Transverse colon (tissue), 4 donors: ENCODE measurements at regions not wholly inside any gene's neighbourhood (a gene's known extent, or its start where the extent isn't known, plus 50 kb on each side); places are given as distances from the start of the nearest gene placed in this dataset.

ENCODE experiments used
- DNase-seq: peaks from one replicate; pipeline ENCODE4 v3.0.0-alpha.2; 2019
- H3K27ac ChIP-seq, 4 donors: fragments of 200-600 bp; sonication (generic); 2 replicates each; pipeline ENCODE4 v1.5.1; 2016 to 2018; ENCODE audit warnings: inconsistent platforms in 4 of 4
- H3K27me3 ChIP-seq: fragments of 200-600 bp; sonication (generic); 2 replicates; pipeline ENCODE4 v1.5.1; 2017; ENCODE audit warnings: inconsistent platforms
- H3K36me3 ChIP-seq, 4 donors: fragments of 200-600 bp; sonication (generic); 2 replicates each; pipeline ENCODE4 v1.5.1; 2017 to 2019; ENCODE audit warnings: inconsistent platforms in 4 of 4
- H3K4me1 ChIP-seq, 4 donors: fragments of 200-600 bp; sonication (generic); 2 replicates each; pipeline ENCODE4 v1.5.1; 2017 to 2020; ENCODE audit warnings: inconsistent platforms in 4 of 4
- H3K4me3 ChIP-seq, 4 donors: fragments of 200-600 bp; sonication (generic); 1 replicate in 1 of 4; 2 replicates in 3 of 4; pipeline versions ENCODE4 v1.5.1 to v1.6.1; 2017 to 2019; ENCODE audit warnings: inconsistent platforms in 4 of 4
- H3K9me3 ChIP-seq, 2 donors: fragments of 200-600 bp; sonication (generic); 2 replicates each; pipeline ENCODE4 v1.5.1; 2017 to 2019; ENCODE audit warnings: inconsistent platforms in 2 of 2
- CTCF ChIP-seq, 5 experiments: fragments of 200-600 bp in 3 of 5; fragments of 450-650 bp in 2 of 5; sonication (generic) in 3 of 5; IDR thresholded peaks; 1 replicate in 2 of 5; 2 replicates in 3 of 5; pipeline ENCODE4 v1.5.1; 2016 to 2017; ENCODE audit warnings: antibody characterized with exemption in 5 of 5, inconsistent platforms in 3 of 5, mild to moderate bottlenecking in 2 of 5, moderate library complexity in 1 of 5
- EP300 ChIP-seq: sonication (generic); formaldehyde crosslinking; IDR thresholded peaks from one replicate; pipeline ENCODE4 v1.6.1; 2017; ENCODE audit warnings: antibody characterized with exemption, low read depth
- POLR2A ChIP-seq: fragments of 450-650 bp; IDR thresholded peaks from one replicate; pipeline ENCODE4 v1.6.1; 2016; ENCODE audit warnings: antibody characterized with exemption, mild to moderate bottlenecking, moderate library complexity
- POLR2AphosphoS5 ChIP-seq, 3 donors: sonication (generic); formaldehyde crosslinking; IDR thresholded peaks; one replicate each; pipeline ENCODE4 v1.6.1; 2016; ENCODE audit warnings: antibody characterized with exemption in 3 of 3
- WGBS, 2 donors: methylation state at CpG; one replicate each; pipeline ENCODE4 v1.1.5; 2018; ENCODE audit warnings: low coverage in 1 of 2; 5-methylcytosine and 5-hydroxymethylcytosine counted together
- in situ Hi-C, 4 donors: fragments of 200-750 bp; cut with MboI; loops; one replicate each; pipeline versions ENCODE4 v1.15.0 to v1.15.1; 2017; ENCODE audit warnings: low sequenced_read_pairs in 3 of 4, low pct_ligation_motif_present in 1 of 4, low pct_unique_long_range_greater_than_20kb in 1 of 4
- intact Hi-C: fragments of 100-400 bp; cut with DNase I; formaldehyde crosslinking; loops from one replicate; pipeline ENCODE4 v1.15.1; 2023; ENCODE audit warnings: low total_unique reads

GRCh38 chr1:60562740-60563139, 489.2 kb upstream of the C1orf87 start:
- no peak overlapping the region for H3K27ac ChIP-seq
- H3K27me3 ChIP-seq = no peaks in the 10 kb centered on the region
- WGBS, 2 donors = 76 to 85% methylated on average over 5 of the region's 5 CpGs
- intact Hi-C loops = no loop called here
- in situ Hi-C loops = no loop called here
- H3K4me1 ChIP-seq = no peaks in the 10 kb centered on the region
- H3K36me3 ChIP-seq = no peaks in the 10 kb centered on the region
- no peak overlapping the region for H3K4me3 ChIP-seq
- no peak for DNase-seq
- no peak for TF ChIP-seq POLR2A
- no peak for TF ChIP-seq CTCF (IDR thresholded peaks at IDR 0.05)
- TF ChIP-seq POLR2AphosphoS5 (IDR thresholded peaks at IDR 0.05) = no peak
- no peak for TF ChIP-seq EP300
- no peaks in the 10 kb centered on the region for H3K9me3 ChIP-seq

- Histone ChIP-seq H3K27ac (no peak overlapping the region), H3K4me3 (no peak overlapping the region), H3K4me1 (no peaks in the 10 kb centered on the region), H3K9me3 (no peaks in the 10 kb centered on the region), H3K27me3 (no peaks in the 10 kb centered on the region), H3K36me3 (no peaks in the 10 kb centered on the region)
- TF ChIP-seq CTCF (IDR thresholded peaks at IDR 0.05) (no peak), POLR2AphosphoS5 (IDR thresholded peaks at IDR 0.05) (no peak), POLR2A (no peak), EP300 (no peak)
- 91 to 93% methylated on average over 3 of the region's 3 CpGs for WGBS, 2 donors
- in situ Hi-C loops (no loop called here), intact Hi-C loops (no loop called here)
- DNase-seq = no peak
Measured at GRCh38 chr1:60560701-60561100, 487.1 kb upstream of the C1orf87 start.

GRCh38 chr1:60558236-60558635, 484.7 kb upstream of the C1orf87 start:
- Histone ChIP-seq H3K9me3 (no peaks in the 10 kb centered on the region), H3K4me1 (no peaks in the 10 kb centered on the region), H3K27ac (no peak overlapping the region), H3K27me3 (no peaks in the 10 kb centered on the region), H3K36me3 (no peaks in the 10 kb centered on the region), H3K4me3 (no peak overlapping the region)
- in situ Hi-C loops = no loop called here
- DNase-seq = no peak
- intact Hi-C loops = no loop called here
- no peak for TF ChIP-seq CTCF (IDR thresholded peaks at IDR 0.05)
- TF ChIP-seq EP300 = no peak
- TF ChIP-seq POLR2AphosphoS5 (IDR thresholded peaks at IDR 0.05) = no peak
- TF ChIP-seq POLR2A = no peak
- 61 to 66% methylated on average over 2 of the region's 2 CpGs for WGBS, 2 donors

- TF ChIP-seq CTCF (IDR thresholded peaks at IDR 0.05) = no peak
- no peak for TF ChIP-seq EP300
- TF ChIP-seq POLR2AphosphoS5 (IDR thresholded peaks at IDR 0.05) = no peak
- TF ChIP-seq POLR2A = no peak
- H3K36me3 ChIP-seq = no peaks in the 10 kb centered on the region
- H3K27ac ChIP-seq = no peak overlapping the region
- 85 to 94% methylated on average over 2 of the region's 2 CpGs for WGBS, 2 donors
- H3K9me3 ChIP-seq = no peaks in the 10 kb centered on the region
- H3K27me3 ChIP-seq = no peaks in the 10 kb centered on the region
- intact Hi-C loops = no loop called here
- in situ Hi-C loops = no loop called here
- DNase-seq = no peak
- no peaks in the 10 kb centered on the region for H3K4me1 ChIP-seq
- no peak overlapping the region for H3K4me3 ChIP-seq
Measured at GRCh38 chr1:60553730-60554129, 480.2 kb upstream of the C1orf87 start.
